HG03095 (cell line): ENCODE measurements at regions not wholly inside any gene's neighbourhood (a gene's known extent, or its start where the extent isn't known, plus 50 kb on each side); places are given as distances from the start of the nearest gene placed in this dataset.

Experiments
- ATAC-seq: cut with Tn5 transposase; IDR thresholded peaks from one replicate; pipeline ENCODE4 v1.9.1; 2021; ENCODE audit warnings: moderate library complexity; ENCODE audit not compliant: unreplicated experiment

GRCh38 chr11:41955635-41956400 is 496.4 kb upstream of the LRRC4C start:
- ATAC-seq = no peak

GRCh38 chr11:41963406-41963805 is 504.0 kb upstream of the LRRC4C start:
- ATAC-seq = no peak

- no peak for ATAC-seq
Measured at GRCh38 chr11:41970681-41971080, 511.2 kb upstream of the LRRC4C start.

GRCh38 chr11:41971592-41971991 is 512.1 kb upstream of the LRRC4C start:
- ATAC-seq = no peak

- no peak for ATAC-seq
Measured at GRCh38 chr11:41978945-41979344, 519.5 kb upstream of the LRRC4C start.

GRCh38 chr11:41980741-41981140 is 521.3 kb upstream of the LRRC4C start:
- ATAC-seq = no peak

GRCh38 chr11:41982276-41982675 is 522.8 kb upstream of the LRRC4C start:
- ATAC-seq = no peak

GRCh38 chr11:41982975-41983374 is 523.5 kb upstream of the LRRC4C start:
- ATAC-seq = no peak

- ATAC-seq = no peak
Measured at GRCh38 chr11:41983475-41983874, 524.0 kb upstream of the LRRC4C start.

GRCh38 chr11:41984023-41984422 is 524.6 kb upstream of the LRRC4C start:
- ATAC-seq = no peak

- no peak for ATAC-seq
Measured at GRCh38 chr11:41985799-41986198, 526.3 kb upstream of the LRRC4C start.

- no peak for ATAC-seq
Measured at GRCh38 chr11:41988951-41989572, 529.6 kb upstream of the LRRC4C start.

- ATAC-seq = no peak
Measured at GRCh38 chr11:41989823-41990380, 530.5 kb upstream of the LRRC4C start.

- no peak for ATAC-seq
Measured at GRCh38 chr11:41996533-41996932, 537.1 kb upstream of the LRRC4C start.

GRCh38 chr11:41997844-41998401 is 538.5 kb upstream of the LRRC4C start:
- ATAC-seq = no peak

GRCh38 chr11:41999066-41999465 is 539.6 kb upstream of the LRRC4C start:
- ATAC-seq = no peak

- no peak for ATAC-seq
Measured at GRCh38 chr11:42003801-42004200, 544.3 kb upstream of the LRRC4C start.

- ATAC-seq = no peak
Measured at GRCh38 chr11:42006766-42007165, 547.3 kb upstream of the LRRC4C start.

- ATAC-seq = no peak
Measured at GRCh38 chr11:42012271-42012670, 552.8 kb upstream of the LRRC4C start.

- no peak for ATAC-seq
Measured at GRCh38 chr11:42013656-42014201, 554.3 kb upstream of the LRRC4C start.

- no peak for ATAC-seq
Measured at GRCh38 chr11:42021911-42022310, 562.5 kb upstream of the LRRC4C start.

- no peak for ATAC-seq
Measured at GRCh38 chr11:42023267-42023666, 563.8 kb upstream of the LRRC4C start.
